ENCODE measurements at regions not wholly inside any gene's neighbourhood (a gene's known extent, or its start where the extent isn't known, plus 50 kb on each side); places are given as distances from the start of the nearest gene placed in this dataset.

- TF ChIP-seq, protein P1, sequence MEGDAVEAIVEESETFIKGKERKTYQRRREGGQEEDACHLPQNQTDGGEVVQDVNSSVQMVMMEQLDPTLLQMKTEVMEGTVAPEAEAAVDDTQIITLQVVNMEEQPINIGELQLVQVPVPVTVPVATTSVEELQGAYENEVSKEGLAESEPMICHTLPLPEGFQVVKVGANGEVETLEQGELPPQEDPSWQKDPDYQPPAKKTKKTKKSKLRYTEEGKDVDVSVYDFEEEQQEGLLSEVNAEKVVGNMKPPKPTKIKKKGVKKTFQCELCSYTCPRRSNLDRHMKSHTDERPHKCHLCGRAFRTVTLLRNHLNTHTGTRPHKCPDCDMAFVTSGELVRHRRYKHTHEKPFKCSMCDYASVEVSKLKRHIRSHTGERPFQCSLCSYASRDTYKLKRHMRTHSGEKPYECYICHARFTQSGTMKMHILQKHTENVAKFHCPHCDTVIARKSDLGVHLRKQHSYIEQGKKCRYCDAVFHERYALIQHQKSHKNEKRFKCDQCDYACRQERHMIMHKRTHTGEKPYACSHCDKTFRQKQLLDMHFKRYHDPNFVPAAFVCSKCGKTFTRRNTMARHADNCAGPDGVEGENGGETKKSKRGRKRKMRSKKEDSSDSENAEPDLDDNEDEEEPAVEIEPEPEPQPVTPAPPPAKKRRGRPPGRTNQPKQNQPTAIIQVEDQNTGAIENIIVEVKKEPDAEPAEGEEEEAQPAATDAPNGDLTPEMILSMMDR (IDR thresholded peaks at IDR 0.05; ENCODE audit: insufficient read depth, low read length, poor library complexity, severe bottlenecking): no peak
- no peak for TF ChIP-seq EZH2phosphoT487 (conservative IDR thresholded peaks at IDR 0.05; ENCODE audit: low read length)
Observed at GRCh38 chr16:79834720-79835119, 234.2 kb upstream of the MAF start.

Measured in SU-DHL-6 (cell line).